Adrenal gland (tissue), 5 donors: ENCODE measurements at regions not wholly inside any gene's neighbourhood (a gene's known extent, or its start where the extent isn't known, plus 50 kb on each side); places are given as distances from the start of the nearest gene placed in this dataset.

Experiments
- POLR2A ChIP-seq, 2 donors: fragments of 450-650 bp; IDR thresholded peaks; one replicate each; pipeline ENCODE4 v1.6.1; 2017; ENCODE audit warnings: antibody characterized with exemption in 2 of 2, mild to moderate bottlenecking in 2 of 2, moderate library complexity in 1 of 2
- TF ChIP-seq, protein P1 (sequence below), 6 experiments: fragments of 450-650 bp in 4 of 6; fragments of 200-600 bp in 2 of 6; sonication (generic) in 1 of 6; IDR thresholded peaks; 1 replicate in 5 of 6; 2 replicates in 1 of 6; pipeline versions ENCODE4 v1.5.1 to v1.8.0; 2016 to 2021; ENCODE audit warnings: antibody characterized with exemption in 6 of 6, mild to moderate bottlenecking in 2 of 6, moderate library complexity in 1 of 6
- donor health status: DM: no; HTN: no; CAD: no.

DNA sequence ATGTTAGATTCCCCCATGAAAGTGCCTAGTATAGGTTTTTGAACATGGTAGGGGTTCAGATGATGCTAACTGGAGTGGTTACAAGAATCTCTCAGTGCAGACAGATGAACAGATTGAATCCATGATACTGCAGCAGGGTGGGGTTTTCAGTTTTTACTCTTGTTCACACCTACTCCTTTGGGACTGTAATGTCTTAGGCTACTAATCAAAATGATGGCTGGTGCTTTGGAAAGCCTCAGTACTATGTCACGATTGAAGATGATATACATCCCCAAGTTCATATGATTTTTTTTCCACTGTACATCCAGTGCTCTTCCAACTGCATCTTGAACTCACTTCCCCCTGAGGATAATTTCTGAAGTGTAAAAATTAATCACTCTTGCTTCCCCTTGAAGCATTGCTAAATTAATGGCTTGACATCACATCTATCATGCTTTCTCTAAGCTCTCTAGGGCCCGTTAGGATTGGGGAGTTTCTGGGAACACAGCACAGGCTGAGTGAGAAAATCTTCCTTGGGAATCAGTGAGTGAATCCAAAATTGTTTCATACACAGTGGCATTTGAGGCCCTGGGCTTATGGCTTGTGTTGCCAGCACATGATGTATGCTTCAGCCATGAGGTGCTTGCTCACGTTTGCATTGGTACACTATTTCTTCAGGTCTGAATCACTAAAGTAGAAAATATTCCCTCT, 115.0 kb upstream of the TPRG1 start:
- TF ChIP-seq, protein P1, sequence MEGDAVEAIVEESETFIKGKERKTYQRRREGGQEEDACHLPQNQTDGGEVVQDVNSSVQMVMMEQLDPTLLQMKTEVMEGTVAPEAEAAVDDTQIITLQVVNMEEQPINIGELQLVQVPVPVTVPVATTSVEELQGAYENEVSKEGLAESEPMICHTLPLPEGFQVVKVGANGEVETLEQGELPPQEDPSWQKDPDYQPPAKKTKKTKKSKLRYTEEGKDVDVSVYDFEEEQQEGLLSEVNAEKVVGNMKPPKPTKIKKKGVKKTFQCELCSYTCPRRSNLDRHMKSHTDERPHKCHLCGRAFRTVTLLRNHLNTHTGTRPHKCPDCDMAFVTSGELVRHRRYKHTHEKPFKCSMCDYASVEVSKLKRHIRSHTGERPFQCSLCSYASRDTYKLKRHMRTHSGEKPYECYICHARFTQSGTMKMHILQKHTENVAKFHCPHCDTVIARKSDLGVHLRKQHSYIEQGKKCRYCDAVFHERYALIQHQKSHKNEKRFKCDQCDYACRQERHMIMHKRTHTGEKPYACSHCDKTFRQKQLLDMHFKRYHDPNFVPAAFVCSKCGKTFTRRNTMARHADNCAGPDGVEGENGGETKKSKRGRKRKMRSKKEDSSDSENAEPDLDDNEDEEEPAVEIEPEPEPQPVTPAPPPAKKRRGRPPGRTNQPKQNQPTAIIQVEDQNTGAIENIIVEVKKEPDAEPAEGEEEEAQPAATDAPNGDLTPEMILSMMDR (IDR thresholded peaks at IDR 0.05) = no peak
- TF ChIP-seq POLR2A (IDR thresholded peaks at IDR 0.05) = no peak
